CD4-positive, alpha-beta T cell (primary cell): ENCODE measurements at regions not wholly inside any gene's neighbourhood (a gene's known extent, or its start where the extent isn't known, plus 50 kb on each side); places are given as distances from the start of the nearest gene placed in this dataset.

ENCODE experiments used
- ATAC-seq: fragments of 200-7000 bp; cut with Tn5 transposase; one replicate; pipeline ENCODE4 v1.10.0; 2022; ENCODE audit warnings: mild to moderate bottlenecking; ENCODE audit not compliant: poor library complexity
- CTCF ChIA-PET: fragments of 350-600 bp; sonication (Branson Sonifier 250); formaldehyde crosslinking; loops from one replicate; lab custom pipeline; 2021; ENCODE audit warnings: antibody characterized with exemption, inconsistent platforms; lab: Charles Lee
- POLR2A ChIA-PET: fragments of 350-600 bp; sonication (Branson Sonifier 250); formaldehyde crosslinking; loops from one replicate; lab custom pipeline; 2021; ENCODE audit warnings: antibody characterized with exemption, inconsistent platforms; lab: Charles Lee
- DNase-seq, 14 experiments: peaks; one replicate each; pipeline ENCODE4 v3.0.0-alpha.2; 2013 to 2020; ENCODE audit warnings: mixed read lengths in 2 of 14
- H3K27ac ChIP-seq, 2 donors: one replicate each; pipeline versions ENCODE4 v1.5.1 to v1.7.0; 2013; ENCODE audit warnings: low read length in 2 of 2, low read depth in 1 of 2, mild to moderate bottlenecking in 1 of 2
- H3K27me3 ChIP-seq, 2 experiments: 1 replicate in 1 of 2; 2 replicates in 1 of 2; pipeline versions ENCODE4 v1.6.1 to v1.7.0; 2013; ENCODE audit warnings: low read length in 2 of 2, control low read depth in 1 of 2, mild to moderate bottlenecking in 1 of 2, moderate library complexity in 1 of 2; ENCODE audit not compliant: insufficient read depth in 2 of 2, control insufficient read depth in 1 of 2
- H3K36me3 ChIP-seq: one replicate; pipeline ENCODE4 v1.6.1; 2013; ENCODE audit warnings: low read length, control low read depth; ENCODE audit not compliant: insufficient read depth
- H3K4me1 ChIP-seq: one replicate; pipeline ENCODE4 v1.6.1; 2013; ENCODE audit warnings: low read length, control low read depth; ENCODE audit not compliant: insufficient read depth
- H3K4me3 ChIP-seq: one replicate; pipeline ENCODE4 v1.5.1; 2013; ENCODE audit warnings: mild to moderate bottlenecking, low read length, moderate library complexity
- H3K9me3 ChIP-seq, 2 experiments: 1 replicate in 1 of 2; 2 replicates in 1 of 2; pipeline versions ENCODE4 v1.6.1 to v1.7.0; 2013; ENCODE audit warnings: low read length in 2 of 2, mild to moderate bottlenecking in 2 of 2, control low read depth in 1 of 2, moderate library complexity in 1 of 2; ENCODE audit not compliant: control insufficient read depth in 1 of 2, insufficient read depth in 1 of 2
- H3K27ac Mint-ChIP-seq: one replicate; pipeline ENCODE4 v1.8.0; 2020; ENCODE audit warnings: mixed read lengths
- H3K27me3 Mint-ChIP-seq: one replicate; pipeline ENCODE4 v1.8.0; 2021; ENCODE audit warnings: mixed read lengths
- H3K36me3 Mint-ChIP-seq: one replicate; pipeline ENCODE4 v1.8.0; 2021; ENCODE audit warnings: low read depth, mixed read lengths
- H3K4me1 Mint-ChIP-seq: one replicate; pipeline ENCODE4 v1.8.0; 2021; ENCODE audit warnings: low read depth, mixed read lengths
- H3K4me3 Mint-ChIP-seq: one replicate; pipeline ENCODE4 v1.8.0; 2020; ENCODE audit warnings: mild to moderate bottlenecking, mixed read lengths
- H3K9me3 Mint-ChIP-seq: one replicate; pipeline ENCODE4 v1.8.0; 2020; ENCODE audit warnings: mixed read lengths
- CTCF ChIP-seq: fragments of 200-600 bp; IDR thresholded peaks from one replicate; pipeline ENCODE4 v1.8.0; 2022; ENCODE audit warnings: antibody characterized with exemption, mild to moderate bottlenecking
- intact Hi-C, 2 experiments: fragments of 100-400 bp; cut with DNase I in 1 of 2; cut with micrococcal nuclease in 1 of 2; formaldehyde crosslinking; loops; one replicate each; pipeline versions ENCODE4 v1.15.1 to v1.9.0; 2023 to 2025; cut with DNase I, micrococcal nuclease

DNA sequence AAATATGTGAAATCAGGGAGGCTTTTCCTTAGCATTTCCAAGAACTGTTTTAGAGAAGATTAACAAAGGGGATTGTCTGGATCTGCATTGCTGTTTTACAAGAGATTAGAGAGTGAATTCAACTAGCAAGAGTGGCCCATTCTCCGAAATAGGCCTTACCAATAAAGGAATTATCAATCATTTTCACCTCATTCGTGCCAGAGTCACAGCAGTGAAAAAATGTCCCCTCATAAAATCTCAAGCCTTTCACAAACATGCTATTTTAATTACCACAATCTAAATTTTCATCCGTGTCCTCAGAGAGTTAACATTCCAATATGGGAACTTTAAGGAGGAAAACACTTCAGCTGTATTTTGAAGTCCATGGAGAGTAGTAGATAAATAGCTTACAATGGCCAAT is 979.6 kb downstream of the RPA4 start:
- Histone ChIP-seq H3K4me1 (no peaks in the 10 kb centered on the region), H3K4me3 (no peak overlapping the region), H3K27ac (no peak overlapping the region), H3K27me3 (no peaks in the 10 kb centered on the region), H3K9me3 (no peaks in the 10 kb centered on the region), H3K36me3 (no peaks in the 10 kb centered on the region)
- no peaks in the 10 kb centered on the region for H3K36me3 Mint-ChIP-seq
- no peak for TF ChIP-seq CTCF
- intact Hi-C loops: no loop called here
- no peaks in the 10 kb centered on the region for H3K4me1 Mint-ChIP-seq
- CTCF ChIA-PET: no interaction called here
- no peaks in the 10 kb centered on the region for H3K27me3 Mint-ChIP-seq
- POLR2A ChIA-PET: no interaction called here
- no peak overlapping the region for H3K27ac Mint-ChIP-seq
- ATAC-seq (no peak), DNase-seq (no peak)
- H3K4me3 Mint-ChIP-seq: no peak overlapping the region
- H3K9me3 Mint-ChIP-seq: no peaks in the 10 kb centered on the region

DNA sequence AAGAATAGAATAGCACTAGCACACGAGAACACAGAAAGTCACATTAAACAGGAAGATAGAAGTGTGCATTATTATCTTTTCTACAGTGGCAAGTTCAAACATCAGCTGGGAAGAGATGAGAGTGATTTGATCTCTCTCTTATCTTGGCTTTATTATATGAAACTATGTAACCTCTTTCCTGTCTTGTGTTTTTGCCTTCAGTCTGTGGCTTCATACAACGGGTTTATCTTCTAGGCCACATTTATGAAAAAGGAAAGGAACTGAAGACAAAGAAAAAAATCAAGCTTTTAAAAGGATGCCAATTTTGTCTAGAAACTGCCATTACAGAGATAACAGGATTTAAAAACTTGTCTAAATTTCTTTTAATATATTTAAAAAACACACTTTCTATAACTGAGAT is 983.6 kb downstream of the RPA4 start:
- Histone ChIP-seq H3K4me3 (no peak overlapping the region), H3K9me3 (no peaks in the 10 kb centered on the region), H3K36me3 (no peaks in the 10 kb centered on the region), H3K4me1 (no peaks in the 10 kb centered on the region), H3K27me3 (no peaks in the 10 kb centered on the region), H3K27ac (no peak overlapping the region)
- ChIA-PET POLR2A (no interaction called here), CTCF (no interaction called here)
- Mint-ChIP-seq H3K27me3 (no peaks in the 10 kb centered on the region), H3K36me3 (no peaks in the 10 kb centered on the region), H3K4me1 (no peaks in the 10 kb centered on the region), H3K9me3 (no peaks in the 10 kb centered on the region), H3K4me3 (no peak overlapping the region), H3K27ac (no peak overlapping the region)
- intact Hi-C loops: loop anchor here in 1 of 2 experiments (5.0 kb wide), 1 partner anchor 190 kb away; no protein-coding TSS in a partner anchor
- ATAC-seq (no peak), DNase-seq (no peak)
- no peak for TF ChIP-seq CTCF

DNA sequence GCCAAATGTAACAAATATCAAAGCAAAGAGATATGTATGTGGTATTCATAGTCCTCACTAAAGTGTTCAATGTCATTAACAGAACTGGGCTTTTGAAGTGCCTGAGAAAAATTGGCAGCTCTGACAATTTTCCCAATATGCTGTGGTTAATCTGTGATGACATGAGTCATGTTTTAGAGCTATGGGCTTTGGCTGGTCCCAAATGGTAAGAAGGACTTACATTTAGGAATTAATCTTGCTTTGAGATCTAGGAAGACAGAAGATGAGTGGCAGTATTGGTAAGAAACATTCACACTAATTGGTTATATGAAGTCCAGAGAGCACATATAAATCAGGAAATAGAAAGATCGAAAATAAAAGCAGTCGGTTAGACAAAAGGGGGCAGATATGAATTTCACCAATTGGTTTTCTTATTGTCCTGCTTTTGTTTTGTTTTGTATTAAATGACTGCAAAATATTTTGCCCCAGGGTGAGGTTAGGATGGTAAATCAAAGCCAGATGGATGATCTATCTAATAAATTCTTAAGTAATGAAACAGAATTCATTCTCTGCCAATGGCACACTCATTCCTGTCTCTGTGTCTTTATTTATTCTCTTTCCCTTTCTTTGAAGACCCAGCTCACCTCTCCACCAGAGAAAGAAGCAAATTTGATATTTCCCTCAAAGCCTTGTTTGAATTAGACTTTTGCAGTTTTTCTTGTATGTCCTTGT is 993.1 kb downstream of the RPA4 start:
- ChIA-PET POLR2A (no interaction called here), CTCF (no interaction called here)
- DNase-seq (no peak), ATAC-seq (no peak)
- Mint-ChIP-seq H3K4me3 (no peak overlapping the region), H3K27ac (no peak overlapping the region), H3K4me1 (no peaks in the 10 kb centered on the region), H3K36me3 (no peaks in the 10 kb centered on the region), H3K27me3 (no peaks in the 10 kb centered on the region), H3K9me3 (no peaks in the 10 kb centered on the region)
- H3K27me3 ChIP-seq: no peaks in the 10 kb centered on the region
- H3K4me1 ChIP-seq: no peaks in the 10 kb centered on the region
- H3K36me3 ChIP-seq: no peaks in the 10 kb centered on the region
- H3K9me3 ChIP-seq: no peaks in the 10 kb centered on the region
- no peak overlapping the region for H3K4me3 ChIP-seq
- intact Hi-C loops: no loop called here
- TF ChIP-seq CTCF: no peak
- no peak overlapping the region for H3K27ac ChIP-seq
